Lower leg skin (tissue), 4 donors: ENCODE measurements at regions not wholly inside any gene's neighbourhood (a gene's known extent, or its start where the extent isn't known, plus 50 kb on each side); places are given as distances from the start of the nearest gene placed in this dataset.
A peak's percentile ranks its signal among the peaks of the same experiment; 100 is the strongest.

Experiments
- DNase-seq, 2 donors: peaks; one replicate each; pipeline ENCODE4 v3.0.0-alpha.2; 2019; ENCODE audit warnings: low spot score in 2 of 2
- H3K4me3 ChIP-seq: fragments of 200-600 bp; sonication (generic); 2 replicates; pipeline ENCODE4 v1.5.1; 2017; ENCODE audit warnings: mild to moderate bottlenecking, low read depth; ENCODE audit not compliant: poor library complexity, severe bottlenecking
- CTCF ChIP-seq, 3 donors: fragments of 450-650 bp; IDR thresholded peaks; one replicate each; pipeline ENCODE4 v1.5.1; 2016; ENCODE audit warnings: antibody characterized with exemption in 3 of 3, mild to moderate bottlenecking in 3 of 3, moderate library complexity in 2 of 3
- POLR2A ChIP-seq, 2 donors: fragments of 450-650 bp; IDR thresholded peaks; one replicate each; pipeline ENCODE4 v1.6.1; 2016 to 2017; ENCODE audit warnings: antibody characterized with exemption in 2 of 2, mild to moderate bottlenecking in 1 of 2, moderate library complexity in 1 of 2
- WGBS, 2 donors: methylation state at CpG; one replicate each; pipeline ENCODE4 v1.1.5; 2018; 5-methylcytosine and 5-hydroxymethylcytosine counted together
- intact Hi-C: fragments of 100-400 bp; cut with DNase I; formaldehyde crosslinking; loops from one replicate; pipeline ENCODE4 v1.15.0; 2023; ENCODE audit warnings: low total_unique reads

DNA sequence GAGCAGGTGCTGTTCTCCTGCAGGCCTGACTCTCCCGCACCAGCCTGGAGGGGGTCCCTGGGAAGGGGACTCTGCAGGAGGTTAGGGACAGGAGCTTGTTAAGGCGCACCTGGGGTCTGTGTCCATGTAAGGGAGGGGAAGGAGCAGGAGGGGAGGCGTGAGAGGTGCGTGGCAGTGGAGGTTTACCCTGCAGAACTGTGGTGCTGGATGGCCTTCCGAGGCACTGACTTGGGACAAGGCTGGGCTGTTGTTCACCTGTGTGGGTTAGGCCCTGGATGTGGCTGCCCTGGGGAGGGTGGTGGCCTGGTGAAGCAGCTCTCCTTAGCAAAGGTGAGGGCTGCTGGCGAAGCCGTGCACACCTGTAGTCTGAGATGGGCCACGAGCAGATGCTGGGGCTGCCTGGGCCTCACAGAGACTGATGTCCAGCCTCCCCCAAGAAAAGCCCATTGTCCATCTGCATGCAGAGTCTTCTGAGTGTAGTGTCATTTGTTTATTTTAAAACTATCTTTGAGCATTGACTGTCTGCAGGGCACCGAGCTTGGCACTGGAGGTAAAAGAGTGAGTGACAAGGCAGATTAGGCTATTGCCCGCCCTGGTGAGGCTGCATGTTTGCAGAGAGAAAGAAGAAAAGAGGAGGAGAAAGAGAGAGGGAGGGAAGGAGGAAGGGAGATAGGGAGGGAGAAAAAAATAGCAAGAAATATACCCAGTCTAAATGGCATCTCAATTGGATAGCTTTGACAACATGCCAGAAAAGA lies 225.3 kb downstream of the GLRX3 start:
- intact Hi-C loops, result no loop called here
- WGBS, 2 donors, result 88 to 89% methylated on average over 10 of the region's 10 CpGs
- peak in 1 of 2 donors; percentile 74 for DNase-seq
- TF ChIP-seq CTCF (IDR thresholded peaks at IDR 0.05), result no peak
- no peak for TF ChIP-seq POLR2A (IDR thresholded peaks at IDR 0.05)
- no peak overlapping the region for H3K4me3 ChIP-seq

DNA sequence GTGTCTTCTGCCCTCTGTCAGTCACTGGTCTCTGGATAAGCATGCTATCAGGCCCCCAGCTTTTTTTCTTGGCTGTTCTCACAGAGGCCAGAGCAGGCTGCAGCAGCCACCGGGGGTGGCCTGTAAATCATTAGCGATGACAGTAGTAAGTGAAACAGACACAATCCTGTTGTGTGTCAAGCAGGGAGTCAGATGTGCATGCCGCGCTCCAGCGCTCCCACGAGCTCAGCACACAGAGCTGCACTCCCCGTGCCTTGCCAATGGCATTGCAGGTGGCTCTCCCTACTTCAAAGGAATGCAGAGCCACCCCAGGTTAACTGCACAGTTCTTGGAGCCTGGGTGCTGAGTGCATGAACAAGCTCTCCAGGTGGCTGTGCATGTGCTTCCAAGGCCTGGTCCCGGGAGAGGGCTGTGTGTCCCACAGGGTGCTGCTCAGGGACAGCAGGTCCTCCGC lies 226.1 kb downstream of the GLRX3 start:
- no peak overlapping the region for H3K4me3 ChIP-seq
- 31 to 43% methylated on average over 7 to 9 of the region's 9 CpGs for WGBS, 2 donors
- DNase-seq, result peak in 1 of 2 donors; percentile 60
- intact Hi-C loops, result no loop called here
- TF ChIP-seq POLR2A (IDR thresholded peaks at IDR 0.05) (no peak), CTCF (IDR thresholded peaks at IDR 0.05) (no peak)

DNA sequence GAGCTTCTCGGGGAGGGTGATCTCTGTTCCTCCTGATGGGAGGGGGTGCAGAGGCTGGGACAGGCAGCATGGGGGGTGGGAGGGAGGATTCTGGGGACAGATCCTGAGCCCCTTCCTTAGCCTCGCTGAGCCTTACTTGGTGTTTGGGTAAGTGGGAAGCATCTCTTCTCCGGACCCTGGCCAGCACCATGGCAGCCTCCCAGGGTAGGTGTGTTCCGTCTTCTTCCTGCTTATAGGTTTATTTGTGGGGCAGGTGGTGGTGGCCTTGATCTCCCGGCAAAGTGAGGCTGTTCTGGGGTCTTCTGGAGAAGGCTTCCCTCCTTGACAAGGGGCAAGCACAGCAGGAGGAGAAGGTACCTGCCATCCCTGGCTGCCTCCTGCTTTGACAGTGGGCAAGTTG lies 226.9 kb downstream of the GLRX3 start:
- DNase-seq, result peak in 1 of 2 donors; percentile 72
- H3K4me3 ChIP-seq, result no peak overlapping the region
- intact Hi-C loops, result no loop called here
- WGBS, 2 donors, result 71 to 78% methylated on average over 4 to 5 of the region's 5 CpGs
- TF ChIP-seq CTCF (IDR thresholded peaks at IDR 0.05), result no peak
- TF ChIP-seq POLR2A (IDR thresholded peaks at IDR 0.05), result no peak

DNA sequence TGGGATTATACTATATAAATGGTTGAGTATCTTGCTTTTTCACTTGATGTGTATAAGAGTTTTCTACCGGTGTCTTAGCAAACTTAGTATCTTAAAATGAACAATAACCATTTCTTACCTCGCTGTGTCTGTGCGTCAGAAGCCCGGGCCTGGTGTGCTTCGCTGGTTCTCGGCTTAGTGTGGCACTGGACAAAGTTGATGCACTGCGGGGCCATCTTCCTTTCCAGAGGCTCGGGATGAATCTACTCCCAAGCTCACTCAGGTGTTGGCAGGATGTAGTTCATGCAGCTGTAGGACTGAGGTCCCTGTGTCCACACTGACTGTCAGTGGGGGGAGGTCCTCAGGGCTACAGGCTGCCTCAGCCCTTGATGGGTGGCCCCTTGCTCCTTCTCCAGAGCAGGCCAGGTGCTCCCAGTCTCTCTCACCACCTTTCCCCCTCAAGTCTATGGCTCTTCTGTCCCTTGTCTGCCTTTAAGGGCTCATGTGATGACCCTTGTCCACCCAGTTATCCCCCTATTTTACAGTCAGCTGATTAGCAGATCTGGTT lies 227.8 kb downstream of the GLRX3 start:
- H3K4me3 ChIP-seq, result no peak overlapping the region
- 88 to 93% methylated on average over 8 of the region's 8 CpGs for whole genome bisulfite sequencing, 2 donors
- peak in 1 of 2 donors; percentile 23 for DNase-seq
- intact Hi-C loops, result no loop called here
- TF ChIP-seq CTCF (IDR thresholded peaks at IDR 0.05) (no peak), POLR2A (IDR thresholded peaks at IDR 0.05) (no peak)

- WGBS, 2 donors, result 60 to 61% methylated on average over 17 of the region's 17 CpGs
- H3K4me3 ChIP-seq, result no peak overlapping the region
- DNase-seq, result peak in 1 of 2 donors; percentile 62
- intact Hi-C loops, result no loop called here
- TF ChIP-seq CTCF (IDR thresholded peaks at IDR 0.05) (no peak), POLR2A (IDR thresholded peaks at IDR 0.05) (no peak)
These were observed 228.6 kb downstream of the GLRX3 start for GRCh38 chr10:130364631-130365411.
